GM18502 (cell line): ENCODE measurements at regions not wholly inside any gene's neighbourhood (a gene's known extent, or its start where the extent isn't known, plus 50 kb on each side); places are given as distances from the start of the nearest gene placed in this dataset.
A peak's percentile ranks its signal among the peaks of the same experiment; 100 is the strongest.
"Not testable (repeated sequence)": the region's sequence is repeated elsewhere in the genome, so short reads cannot be mapped to it uniquely, and the experiment has no call there.

Source experiments
- ATAC-seq: cut with Tn5 transposase; IDR thresholded peaks from one replicate; pipeline ENCODE4 v1.9.1; 2021; ENCODE audit warnings: mild to moderate bottlenecking; ENCODE audit not compliant: unreplicated experiment, poor library complexity

- no peak for ATAC-seq
These were observed 240.4 kb upstream of the AFF2 start for GRCh38 chrX:148259990-148260389.

GRCh38 chrX:148265829-148266228, 234.6 kb upstream of the AFF2 start:
- no peak for ATAC-seq

GRCh38 chrX:148268673-148269072, 231.7 kb upstream of the AFF2 start:
- no peak for ATAC-seq

GRCh38 chrX:148269513-148269912, 230.9 kb upstream of the AFF2 start:
- ATAC-seq = no peak

- ATAC-seq = no peak
These were observed 229.9 kb upstream of the AFF2 start for GRCh38 chrX:148270499-148270898.

- ATAC-seq = no peak
These were observed 229.2 kb upstream of the AFF2 start for GRCh38 chrX:148271263-148271662.

GRCh38 chrX:148281920-148282319, 218.5 kb upstream of the AFF2 start:
- ATAC-seq = no peak

GRCh38 chrX:148282504-148282903, 217.9 kb upstream of the AFF2 start:
- no peak for ATAC-seq

GRCh38 chrX:148284056-148284455, 216.4 kb upstream of the AFF2 start:
- no peak for ATAC-seq

GRCh38 chrX:148284821-148285220, 215.6 kb upstream of the AFF2 start:
- ATAC-seq = no peak

- no peak for ATAC-seq
These were observed 212.0 kb upstream of the AFF2 start for GRCh38 chrX:148288451-148288850.

GRCh38 chrX:148290041-148290440, 210.4 kb upstream of the AFF2 start:
- ATAC-seq = no peak

GRCh38 chrX:148290931-148291330, 209.5 kb upstream of the AFF2 start:
- ATAC-seq = no peak

GRCh38 chrX:148298737-148299136, 201.7 kb upstream of the AFF2 start:
- ATAC-seq = no peak

GRCh38 chrX:148305214-148305613, 195.2 kb upstream of the AFF2 start:
- ATAC-seq = not testable (repeated sequence)

- no peak for ATAC-seq
These were observed 191.0 kb upstream of the AFF2 start for GRCh38 chrX:148309413-148309812.

GRCh38 chrX:148310426-148311165, 189.8 kb upstream of the AFF2 start:
- peak; percentile 68 for ATAC-seq

- ATAC-seq = no peak
These were observed 188.9 kb upstream of the AFF2 start for GRCh38 chrX:148311544-148311943.

- no peak for ATAC-seq
These were observed 185.5 kb upstream of the AFF2 start for GRCh38 chrX:148314876-148315275.

GRCh38 chrX:148316446-148316845, 184.0 kb upstream of the AFF2 start:
- ATAC-seq = no peak

GRCh38 chrX:148322906-148323305, 177.5 kb upstream of the AFF2 start:
- ATAC-seq = no peak

GRCh38 chrX:148333989-148334388, 166.4 kb upstream of the AFF2 start:
- ATAC-seq = no peak
